ENCODE measurements at regions not wholly inside any gene's neighbourhood (a gene's known extent, or its start where the extent isn't known, plus 50 kb on each side); places are given as distances from the start of the nearest gene placed in this dataset.

GRCh38 chr12:34302131-34302885 lies 280.0 kb downstream of the ALG10 start:
- Histone ChIP-seq H3K9me3 (no peaks in the 10 kb centered on the region), H3K27me3 (no peaks in the 10 kb centered on the region), H3K27ac (no peak overlapping the region), H3K4me1 (no peaks in the 10 kb centered on the region), H3K36me3 (no peaks in the 10 kb centered on the region), H3K9ac (ENCODE audit: low read depth in 2 of 2, low read length in 2 of 2) (no peak overlapping the region), H3K4me3 (no peak overlapping the region)
- DNase-seq: no peak
- TF ChIP-seq CTCF (IDR thresholded peaks at IDR 0.05): no peak
- intact Hi-C loops (cut with DNase I): no loop called here

GRCh38 chr12:34303091-34303870 lies 281.0 kb downstream of the ALG10 start:
- Histone ChIP-seq H3K36me3 (no peaks in the 10 kb centered on the region), H3K27me3 (no peaks in the 10 kb centered on the region), H3K4me3 (no peak overlapping the region), H3K9ac (ENCODE audit: low read depth in 2 of 2, low read length in 2 of 2) (no peak overlapping the region), H3K4me1 (no peaks in the 10 kb centered on the region), H3K9me3 (no peaks in the 10 kb centered on the region), H3K27ac (no peak overlapping the region)
- intact Hi-C loops (cut with DNase I): no loop called here
- TF ChIP-seq CTCF (IDR thresholded peaks at IDR 0.05): no peak
- DNase-seq: no peak

- no peaks in the 10 kb centered on the region for H3K9me3 ChIP-seq
Measured at GRCh38 chr12:34304001-34304400, 281.7 kb downstream of the ALG10 start.

GRCh38 chr12:34304546-34304945 lies 282.2 kb downstream of the ALG10 start:
- no peak for DNase-seq
- no peak overlapping the region for H3K9ac ChIP-seq (ENCODE audit: low read depth in 2 of 2, low read length in 2 of 2)
- intact Hi-C loops (cut with DNase I): no loop called here
- no peaks in the 10 kb centered on the region for H3K4me1 ChIP-seq
- no peak overlapping the region for H3K27ac ChIP-seq
- TF ChIP-seq CTCF (IDR thresholded peaks at IDR 0.05): no peak
- no peak overlapping the region for H3K4me3 ChIP-seq
- H3K36me3 ChIP-seq: no peaks in the 10 kb centered on the region
- no peaks in the 10 kb centered on the region for H3K9me3 ChIP-seq
- no peaks in the 10 kb centered on the region for H3K27me3 ChIP-seq

More at GRCh38 chr12:34304001-34304400, 281.7 kb downstream of the ALG10 start:
- intact Hi-C loops (cut with DNase I): no loop called here
- no peaks in the 10 kb centered on the region for H3K4me1 ChIP-seq
- no peaks in the 10 kb centered on the region for H3K36me3 ChIP-seq
- no peak for DNase-seq
- no peaks in the 10 kb centered on the region for H3K27me3 ChIP-seq
- no peak overlapping the region for H3K4me3 ChIP-seq
- no peak overlapping the region for H3K9ac ChIP-seq (ENCODE audit: low read depth in 2 of 2, low read length in 2 of 2)
- no peak overlapping the region for H3K27ac ChIP-seq
- no peak for TF ChIP-seq CTCF (IDR thresholded peaks at IDR 0.05)

GRCh38 chr12:34305176-34305575 lies 282.9 kb downstream of the ALG10 start:
- H3K9ac ChIP-seq (ENCODE audit: low read depth in 2 of 2, low read length in 2 of 2): no peak overlapping the region
- H3K4me3 ChIP-seq: no peak overlapping the region
- intact Hi-C loops (cut with DNase I): no loop called here
- DNase-seq: no peak
- H3K27ac ChIP-seq: no peak overlapping the region
- no peak for TF ChIP-seq CTCF (IDR thresholded peaks at IDR 0.05)
- no peaks in the 10 kb centered on the region for H3K9me3 ChIP-seq
- no peaks in the 10 kb centered on the region for H3K4me1 ChIP-seq
- no peaks in the 10 kb centered on the region for H3K36me3 ChIP-seq
- H3K27me3 ChIP-seq: no peaks in the 10 kb centered on the region
